GM23338 (cell line): ENCODE measurements at regions not wholly inside any gene's neighbourhood (a gene's known extent, or its start where the extent isn't known, plus 50 kb on each side); places are given as distances from the start of the nearest gene placed in this dataset.

Experiments
- CTCF ChIP-seq, 2 experiments: fragments of 200-600 bp in 1 of 2; sonication (generic) in 1 of 2; conservative IDR thresholded peaks; 2 replicates each; pipeline versions ENCODE4 v1.5.1 to v1.6.1; 2016 to 2017; ENCODE audit warnings: antibody characterized with exemption in 2 of 2, low read depth in 2 of 2, mild to moderate bottlenecking in 2 of 2, moderate library complexity in 1 of 2
- EZH2phosphoT487 ChIP-seq: fragments of 200-600 bp; sonication (generic); IDR thresholded peaks from one replicate; pipeline ENCODE4 v1.8.1; 2018; ENCODE audit warnings: antibody characterized with exemption; ENCODE audit not compliant: unreplicated experiment
- POLR2AphosphoS5 ChIP-seq: IDR thresholded peaks from 2 replicates; pipeline ENCODE4 v1.6.1; 2016; ENCODE audit warnings: antibody characterized with exemption, low read depth

DNA sequence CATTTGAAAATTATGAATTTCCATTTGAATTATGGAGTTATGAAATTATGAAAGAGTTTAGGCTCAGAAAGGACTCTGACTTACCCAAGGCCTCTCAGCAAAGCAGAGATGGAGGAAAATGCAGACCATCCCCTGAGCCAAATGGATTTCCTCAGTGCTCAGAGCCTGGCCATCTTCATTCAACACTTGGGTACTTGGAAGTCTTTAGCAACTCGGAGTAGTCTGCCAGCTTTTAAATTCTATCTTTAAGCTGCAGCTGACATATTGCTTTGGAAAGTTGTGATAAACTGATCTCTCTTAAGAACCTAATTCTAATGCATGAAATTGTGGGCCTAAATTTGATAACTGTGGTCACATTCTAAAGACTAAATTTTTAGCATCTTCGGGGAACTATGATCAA is 315.4 kb downstream of the SAMD5 start:
- TF ChIP-seq CTCF (conservative IDR thresholded peaks at IDR 0.05; ENCODE audit: low read depth in 2 of 2) (no peak), EZH2phosphoT487 (no peak), POLR2AphosphoS5 (no peak)
